SU-DHL-6 (cell line): ENCODE measurements at regions not wholly inside any gene's neighbourhood (a gene's known extent, or its start where the extent isn't known, plus 50 kb on each side); places are given as distances from the start of the nearest gene placed in this dataset.

Experiments
- H2AFZ ChIP-seq: fragments of 200-600 bp; sonication (generic); 2 replicates; pipeline ENCODE4 v1.6.1; 2014; ENCODE audit warnings: low read depth, mild to moderate bottlenecking, moderate library complexity, mixed read lengths, antibody characterized with exemption, low read length; ENCODE audit not compliant: severe bottlenecking
- H3F3A ChIP-seq: fragments of 200-600 bp; shearing (Covaris generic); 2 replicates; pipeline ENCODE4 v1.6.0; 2016; ENCODE audit warnings: antibody characterized with exemption, mild to moderate bottlenecking; ENCODE audit not compliant: insufficient read depth
- H3K27ac ChIP-seq: fragments of 200-600 bp; sonication (generic); 2 replicates; pipeline ENCODE4 v1.5.1; 2016; ENCODE audit warnings: low read depth, mild to moderate bottlenecking, low read length, moderate library complexity, mixed read lengths
- H3K27me3 ChIP-seq: fragments of 200-600 bp; sonication (generic), shearing (Covaris generic); 2 replicates; pipeline ENCODE4 v1.6.0; 2014; ENCODE audit warnings: mild to moderate bottlenecking, low read length
- H3K36me3 ChIP-seq: fragments of 200-600 bp; sonication (generic); 2 replicates; pipeline ENCODE4 v1.6.1; 2014; ENCODE audit warnings: mild to moderate bottlenecking, low read length, mixed read lengths
- H3K4me2 ChIP-seq: fragments of 300-600, 200-600 bp; shearing (Covaris generic), sonication (generic); 2 replicates; pipeline ENCODE4 v1.6.0; 2014; ENCODE audit warnings: low read length, low read depth, mild to moderate bottlenecking; ENCODE audit not compliant: poor library complexity, severe bottlenecking
- H3K4me3 ChIP-seq: fragments of 200-600 bp; sonication (generic); 2 replicates; pipeline ENCODE4 v1.5.1; 2014; ENCODE audit warnings: antibody characterized with exemption, low read length, mild to moderate bottlenecking, mixed read lengths; ENCODE audit not compliant: insufficient read depth, poor library complexity, severe bottlenecking
- H3K79me2 ChIP-seq: fragments of 200-600 bp; sonication (generic); 2 replicates; pipeline ENCODE4 v1.6.1; 2014; ENCODE audit warnings: mild to moderate bottlenecking, low read length, moderate library complexity; ENCODE audit not compliant: insufficient read depth
- H3K9ac ChIP-seq: fragments of 200-600 bp; sonication (generic); 2 replicates; pipeline ENCODE4 v1.7.0; 2014; ENCODE audit warnings: mild to moderate bottlenecking, low read length
- H3K9me2 ChIP-seq: fragments of 200-600 bp; sonication (generic); replicated peaks from 2 replicates; pipeline ENCODE4 v1.6.1; 2014; ENCODE audit warnings: low read length; ENCODE audit not compliant: insufficient read depth
- H3K9me3 ChIP-seq: fragments of 200-600 bp; sonication (generic); 2 replicates; pipeline ENCODE4 v1.6.1; 2014; ENCODE audit warnings: low read length, mixed read lengths; ENCODE audit not compliant: insufficient read depth
- H4K20me1 ChIP-seq: fragments of 200-600 bp; sonication (generic); 2 replicates; pipeline ENCODE4 v1.6.1; 2014; ENCODE audit warnings: low read depth, mild to moderate bottlenecking, antibody characterized with exemption, low read length, moderate library complexity, mixed read lengths
- CTCF ChIP-seq: fragments of 200-600 bp; sonication (generic); IDR thresholded peaks from one replicate; pipeline ENCODE4 v1.5.1; 2017; ENCODE audit warnings: antibody characterized with exemption, mild to moderate bottlenecking, low read length, moderate library complexity; ENCODE audit not compliant: insufficient read depth, poor library complexity, severe bottlenecking
- EZH2phosphoT487 ChIP-seq: fragments of 200-600 bp; sonication (generic), shearing (Covaris generic); conservative IDR thresholded peaks from 2 replicates; pipeline ENCODE4 v1.6.1; 2018; ENCODE audit warnings: mild to moderate bottlenecking, antibody characterized with exemption, low read length, moderate library complexity, mixed read lengths

GRCh38 chr4:124484940-124485339, 227.6 kb downstream of the ANKRD50 start:
- Histone ChIP-seq H3K36me3 (no peaks in the 10 kb centered on the region), H3K27me3 (no peaks in the 10 kb centered on the region), H3K79me2 (no peaks in the 10 kb centered on the region), H3K9me2 (no peaks in the 10 kb centered on the region), H3K4me2 (no peak overlapping the region), H2AFZ (no peak overlapping the region), H3K4me3 (no peak overlapping the region), H3K9me3 (no peaks in the 10 kb centered on the region), H3K27ac (no peak overlapping the region), H4K20me1 (no peaks in the 10 kb centered on the region), H3K9ac (no peak overlapping the region), H3F3A (no peaks in the 10 kb centered on the region)
- TF ChIP-seq EZH2phosphoT487 (no peak), CTCF (no peak)

- TF ChIP-seq CTCF (no peak), EZH2phosphoT487 (no peak)
- no peak overlapping the region for H3K4me3 ChIP-seq
- H3F3A ChIP-seq, result no peaks in the 10 kb centered on the region
- H2AFZ ChIP-seq, result no peak overlapping the region
- H3K27ac ChIP-seq, result no peak overlapping the region
- no peak overlapping the region for H3K4me2 ChIP-seq
- no peak overlapping the region for H3K9ac ChIP-seq
- H3K9me2 ChIP-seq, result no peaks in the 10 kb centered on the region
- H3K79me2 ChIP-seq, result no peaks in the 10 kb centered on the region
- no peaks in the 10 kb centered on the region for H3K36me3 ChIP-seq
- no peaks in the 10 kb centered on the region for H3K27me3 ChIP-seq
- no peaks in the 10 kb centered on the region for H3K9me3 ChIP-seq
- no peaks in the 10 kb centered on the region for H4K20me1 ChIP-seq
Observed at GRCh38 chr4:124486423-124486822, 226.1 kb downstream of the ANKRD50 start.

- no peaks in the 10 kb centered on the region for H3F3A ChIP-seq
- TF ChIP-seq EZH2phosphoT487 (no peak), CTCF (no peak)
- no peaks in the 10 kb centered on the region for H3K9me3 ChIP-seq
Observed at GRCh38 chr4:124487651-124488050, 224.9 kb downstream of the ANKRD50 start.

More at GRCh38 chr4:124487651-124488050, 224.9 kb downstream of the ANKRD50 start:
- no peak overlapping the region for H3K9ac ChIP-seq
- no peaks in the 10 kb centered on the region for H4K20me1 ChIP-seq
- H3K4me3 ChIP-seq, result no peak overlapping the region
- no peaks in the 10 kb centered on the region for H3K27me3 ChIP-seq
- H2AFZ ChIP-seq, result no peak overlapping the region
- H3K36me3 ChIP-seq, result no peaks in the 10 kb centered on the region
- no peaks in the 10 kb centered on the region for H3K79me2 ChIP-seq
- no peak overlapping the region for H3K4me2 ChIP-seq
- H3K27ac ChIP-seq, result no peak overlapping the region
- H3K9me2 ChIP-seq, result no peaks in the 10 kb centered on the region
